GM20000 (cell line): ENCODE measurements at regions not wholly inside any gene's neighbourhood (a gene's known extent, or its start where the extent isn't known, plus 50 kb on each side); places are given as distances from the start of the nearest gene placed in this dataset.

Source experiments
- DNase-seq: peaks from one replicate; pipeline ENCODE4 v3.0.0; 2012; ENCODE audit warnings: low spot score
- TF ChIP-seq, protein P1 (sequence below): IDR thresholded peaks from 2 replicates; pipeline ENCODE4 v1.5.1; 2012; ENCODE audit warnings: mild to moderate bottlenecking, control low read depth; ENCODE audit errors: extremely low read depth, missing control alignments

DNA sequence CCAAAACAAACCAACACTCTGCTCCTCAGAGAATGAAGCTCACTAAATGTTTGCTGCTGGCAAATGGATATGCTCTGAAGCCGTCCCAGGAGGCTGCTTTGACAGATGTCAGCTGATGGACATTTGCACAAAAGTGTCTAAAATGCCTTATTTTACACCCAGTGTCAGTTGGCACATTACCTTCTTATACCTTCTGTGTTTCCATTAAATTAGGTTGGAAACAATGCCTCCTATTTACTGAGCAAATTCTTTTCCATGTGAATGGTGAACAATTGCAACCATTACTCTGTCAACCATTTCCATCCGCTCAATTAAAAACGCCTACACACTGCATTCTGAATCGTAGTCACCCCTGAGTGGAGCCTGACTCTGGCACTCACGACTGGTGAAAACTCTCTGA is 1679.9 kb upstream of the FLRT2 start:
- DNase-seq: no peak

DNA sequence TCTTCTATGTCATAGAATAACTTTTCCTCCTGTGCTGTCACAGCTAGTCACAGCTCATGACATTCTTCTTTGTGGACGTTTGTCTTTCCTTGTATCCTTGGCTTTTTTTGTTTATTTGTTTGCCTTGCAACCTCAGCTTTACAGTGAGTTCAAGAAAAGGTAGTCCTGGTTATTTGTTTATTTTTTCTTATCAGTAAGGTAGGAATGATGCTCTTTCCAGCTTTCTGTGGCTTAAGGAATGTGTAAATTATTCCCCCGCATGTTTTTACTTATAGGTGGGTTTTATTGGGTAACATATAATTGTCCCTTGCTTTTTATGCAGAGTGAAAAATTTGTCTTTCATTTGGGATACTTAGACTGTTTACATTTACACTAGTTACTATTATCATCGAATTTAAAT is 1673.6 kb upstream of the FLRT2 start:
- TF ChIP-seq, protein P1, sequence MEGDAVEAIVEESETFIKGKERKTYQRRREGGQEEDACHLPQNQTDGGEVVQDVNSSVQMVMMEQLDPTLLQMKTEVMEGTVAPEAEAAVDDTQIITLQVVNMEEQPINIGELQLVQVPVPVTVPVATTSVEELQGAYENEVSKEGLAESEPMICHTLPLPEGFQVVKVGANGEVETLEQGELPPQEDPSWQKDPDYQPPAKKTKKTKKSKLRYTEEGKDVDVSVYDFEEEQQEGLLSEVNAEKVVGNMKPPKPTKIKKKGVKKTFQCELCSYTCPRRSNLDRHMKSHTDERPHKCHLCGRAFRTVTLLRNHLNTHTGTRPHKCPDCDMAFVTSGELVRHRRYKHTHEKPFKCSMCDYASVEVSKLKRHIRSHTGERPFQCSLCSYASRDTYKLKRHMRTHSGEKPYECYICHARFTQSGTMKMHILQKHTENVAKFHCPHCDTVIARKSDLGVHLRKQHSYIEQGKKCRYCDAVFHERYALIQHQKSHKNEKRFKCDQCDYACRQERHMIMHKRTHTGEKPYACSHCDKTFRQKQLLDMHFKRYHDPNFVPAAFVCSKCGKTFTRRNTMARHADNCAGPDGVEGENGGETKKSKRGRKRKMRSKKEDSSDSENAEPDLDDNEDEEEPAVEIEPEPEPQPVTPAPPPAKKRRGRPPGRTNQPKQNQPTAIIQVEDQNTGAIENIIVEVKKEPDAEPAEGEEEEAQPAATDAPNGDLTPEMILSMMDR: no peak
- no peak for DNase-seq

More for the DNA sequence above, 1679.9 kb upstream of the FLRT2 start:
- TF ChIP-seq, protein P1: no peak

DNA sequence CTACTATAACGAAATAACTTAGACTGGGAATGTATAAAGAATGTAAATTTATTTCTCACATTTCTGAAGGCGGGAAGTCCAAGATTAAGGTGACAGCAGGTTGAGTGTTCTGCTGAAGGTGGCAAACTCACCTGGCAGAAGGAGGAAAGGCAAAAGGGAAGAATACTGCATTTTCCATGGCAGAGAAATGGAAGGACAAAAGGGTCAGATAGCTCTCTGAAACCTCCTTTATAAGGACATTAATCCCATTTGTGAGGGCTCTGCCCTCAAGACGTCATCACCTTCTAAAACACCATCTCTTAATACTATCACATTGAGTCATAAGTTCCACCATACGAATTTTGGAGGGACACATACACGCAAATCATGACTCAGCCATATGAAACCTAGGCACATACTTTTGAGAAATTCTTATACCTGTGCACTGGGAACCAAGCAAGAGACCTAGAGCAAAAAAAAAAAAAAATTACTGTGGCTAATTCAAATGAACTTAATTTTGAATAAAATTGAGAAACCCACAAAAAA is 1669.3 kb upstream of the FLRT2 start:
- TF ChIP-seq, protein P1: no peak
- DNase-seq: no peak

DNA sequence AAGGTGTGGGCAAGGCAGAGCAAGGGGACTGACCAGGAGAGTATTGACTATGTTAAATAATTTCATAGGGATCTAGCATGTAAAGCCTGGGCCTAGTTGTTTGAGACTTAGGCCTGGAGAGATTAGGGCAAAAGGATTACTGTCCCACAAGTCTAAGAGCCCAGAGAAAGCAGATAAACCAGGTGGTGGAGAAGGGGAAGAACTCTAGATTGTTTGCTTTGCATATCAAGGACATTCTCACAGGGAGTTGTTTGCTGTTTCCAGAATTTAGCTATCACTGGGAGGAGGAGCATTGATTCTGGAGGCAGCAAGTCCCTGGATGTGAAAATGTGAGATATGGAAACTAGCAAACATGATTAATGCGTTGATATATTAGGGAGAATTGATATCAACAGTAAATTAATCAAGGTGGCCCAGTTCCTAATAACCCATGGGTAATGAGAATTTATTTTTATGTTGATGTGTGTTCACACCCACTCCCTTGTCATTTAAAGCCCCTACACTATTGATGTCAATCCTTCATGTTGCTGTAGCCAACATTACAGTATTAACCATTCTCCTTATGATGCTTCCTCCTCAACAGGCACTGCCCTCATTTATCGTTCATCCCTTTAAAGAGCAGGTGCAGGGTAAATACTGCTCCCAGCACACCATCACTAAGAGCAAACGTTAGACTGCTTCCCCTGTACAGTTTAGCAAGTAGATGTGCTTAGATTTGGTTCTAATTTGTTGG is 1666.7 kb upstream of the FLRT2 start:
- TF ChIP-seq, protein P1: no peak
- no peak for DNase-seq

DNA sequence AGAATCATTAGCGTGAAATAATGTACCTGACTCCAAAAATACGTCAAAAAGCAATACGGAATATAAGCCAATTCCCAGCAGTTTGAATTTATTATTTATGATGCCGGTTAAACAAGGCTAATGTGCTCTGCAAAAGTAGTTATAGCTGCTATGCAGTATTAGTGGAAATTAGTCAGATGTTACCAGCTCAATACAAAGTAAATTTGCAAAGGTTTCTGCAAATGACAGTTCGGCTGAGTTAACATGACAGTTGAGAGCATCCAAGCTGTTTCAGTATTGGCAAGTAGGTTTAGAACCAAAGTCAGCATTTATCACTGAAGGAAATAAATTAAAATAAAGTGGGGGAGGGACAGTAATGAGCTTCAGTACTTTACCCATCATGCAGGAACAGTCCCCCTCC is 1665.8 kb upstream of the FLRT2 start:
- no peak for DNase-seq
- TF ChIP-seq, protein P1: no peak

DNA sequence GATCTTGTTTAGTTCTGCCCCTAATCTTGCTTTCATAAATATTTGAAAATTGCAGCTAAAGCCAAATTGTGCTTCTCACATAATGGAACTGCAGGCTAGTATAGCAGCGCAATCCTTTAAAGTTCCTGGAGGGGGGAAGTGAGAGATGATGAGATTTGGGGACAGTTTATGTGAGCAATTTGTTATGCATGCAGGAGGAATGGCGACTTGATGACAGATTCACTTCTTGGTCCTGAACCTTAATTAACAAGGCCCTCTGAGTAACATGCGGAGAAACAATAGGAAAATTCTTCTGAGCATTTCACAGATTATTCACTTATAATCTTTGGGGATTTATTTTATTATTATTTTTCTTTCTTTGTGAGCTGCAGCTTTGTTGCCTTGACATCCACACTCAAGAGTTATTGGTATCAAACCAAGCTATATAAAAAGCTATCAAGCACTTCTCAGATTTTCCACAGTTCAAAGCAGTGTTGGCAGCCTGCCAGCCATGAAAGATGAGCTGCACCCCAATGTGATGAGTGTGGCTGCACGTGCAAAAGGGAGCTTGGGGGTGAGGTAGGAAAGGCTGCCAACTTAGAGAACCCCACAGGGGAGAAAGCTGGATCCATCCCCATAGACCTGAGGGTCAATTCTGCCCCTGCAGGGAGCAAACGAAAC is 1662.2 kb upstream of the FLRT2 start:
- TF ChIP-seq, protein P1: no peak
- DNase-seq: no peak

DNA sequence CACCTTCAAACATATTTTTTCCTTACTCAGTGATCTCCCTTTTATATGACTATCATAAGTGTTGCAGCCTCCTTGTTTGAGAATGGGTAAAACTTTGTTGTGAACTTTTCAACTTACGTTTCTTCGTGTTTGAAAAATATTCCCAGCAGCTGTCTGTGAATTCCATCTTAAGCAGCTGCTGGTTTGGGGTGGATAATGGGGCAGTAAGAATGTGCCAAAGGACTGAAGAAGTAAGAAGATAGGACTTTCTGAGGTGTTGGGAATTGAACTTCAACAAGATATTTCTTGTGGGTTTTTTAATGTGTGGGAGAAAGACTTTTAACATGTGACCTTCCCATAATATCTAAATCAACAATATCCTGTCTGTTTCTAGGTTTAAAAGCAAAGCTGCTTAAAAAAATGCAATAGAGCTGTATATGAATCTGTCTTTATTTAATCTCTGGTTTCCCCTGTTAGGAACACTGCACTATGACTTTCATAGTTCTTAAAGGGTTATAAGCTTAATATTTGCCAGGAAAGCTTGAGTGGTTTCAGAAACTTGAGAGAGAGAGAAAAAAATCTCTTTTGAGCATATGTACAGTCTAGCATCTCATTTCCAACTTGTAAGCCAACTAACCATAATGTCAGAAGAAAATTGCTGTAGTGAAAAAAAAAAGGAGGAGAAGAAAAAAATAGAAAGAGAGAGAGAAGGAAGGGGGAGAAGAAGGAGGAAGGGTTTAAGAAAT is 1659.2 kb upstream of the FLRT2 start:
- DNase-seq: no peak
- TF ChIP-seq, protein P1: no peak
